Skeletal muscle tissue (tissue), 3 donors: ENCODE measurements at regions not wholly inside any gene's neighbourhood (a gene's known extent, or its start where the extent isn't known, plus 50 kb on each side); places are given as distances from the start of the nearest gene placed in this dataset.

Experiments used
- H3K27ac ChIP-seq: one replicate; pipeline ENCODE4 v1.7.0; 2013; ENCODE audit warnings: mild to moderate bottlenecking, low read depth, low read length, inconsistent platforms
- H3K27me3 ChIP-seq, 3 donors: one replicate each; pipeline ENCODE4 v1.7.0; 2013; ENCODE audit warnings: low read length in 3 of 3; ENCODE audit not compliant: control insufficient read depth in 3 of 3, insufficient read depth in 3 of 3
- H3K36me3 ChIP-seq, 3 donors: one replicate each; pipeline ENCODE4 v1.7.0; 2013; ENCODE audit warnings: low read length in 3 of 3; ENCODE audit not compliant: control insufficient read depth in 3 of 3, insufficient read depth in 3 of 3
- H3K4me1 ChIP-seq, 3 donors: one replicate each; pipeline ENCODE4 v1.7.0; 2013; ENCODE audit warnings: low read length in 3 of 3, mild to moderate bottlenecking in 3 of 3; ENCODE audit not compliant: control insufficient read depth in 3 of 3, insufficient read depth in 3 of 3
- H3K4me3 ChIP-seq, 3 donors: one replicate each; pipeline ENCODE4 v1.7.0; 2013; ENCODE audit warnings: low read length in 3 of 3
- H3K9ac ChIP-seq, 3 donors: one replicate each; pipeline ENCODE4 v1.7.0; 2013; ENCODE audit warnings: low read length in 3 of 3, mild to moderate bottlenecking in 3 of 3, moderate library complexity in 2 of 3, low read depth in 1 of 3
- H3K9me3 ChIP-seq, 3 donors: one replicate each; pipeline ENCODE4 v1.7.0; 2013; ENCODE audit warnings: low read length in 3 of 3; ENCODE audit not compliant: control insufficient read depth in 3 of 3
- donor health status: Osteomylitis.

DNA sequence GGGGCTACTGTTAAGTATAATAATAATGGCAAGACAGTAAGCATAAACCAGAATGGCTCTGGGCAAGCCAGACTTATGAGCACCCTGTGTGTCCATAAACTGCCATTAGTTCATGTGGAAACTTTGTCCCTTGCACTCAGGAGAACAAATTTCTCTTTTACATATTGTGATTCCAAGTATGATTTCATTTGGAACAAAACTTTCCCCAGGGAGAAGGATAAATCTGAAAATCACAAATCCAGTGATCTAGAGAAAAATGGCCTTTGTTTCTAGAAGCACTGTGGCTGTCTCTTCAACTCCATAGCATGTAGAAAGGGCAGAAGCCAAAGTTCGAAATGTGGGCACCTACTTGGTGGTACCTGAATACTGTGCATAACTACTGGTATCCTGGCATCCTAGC is 823.7 kb upstream of the SOX11 start:
- Histone ChIP-seq H3K9ac (no peak overlapping the region), H3K4me3 (no peak overlapping the region), H3K9me3 (no peaks in the 10 kb centered on the region), H3K27me3 (no peaks in the 10 kb centered on the region), H3K36me3 (no peaks in the 10 kb centered on the region), H3K4me1 (no peaks in the 10 kb centered on the region), H3K27ac (no peak overlapping the region)

DNA sequence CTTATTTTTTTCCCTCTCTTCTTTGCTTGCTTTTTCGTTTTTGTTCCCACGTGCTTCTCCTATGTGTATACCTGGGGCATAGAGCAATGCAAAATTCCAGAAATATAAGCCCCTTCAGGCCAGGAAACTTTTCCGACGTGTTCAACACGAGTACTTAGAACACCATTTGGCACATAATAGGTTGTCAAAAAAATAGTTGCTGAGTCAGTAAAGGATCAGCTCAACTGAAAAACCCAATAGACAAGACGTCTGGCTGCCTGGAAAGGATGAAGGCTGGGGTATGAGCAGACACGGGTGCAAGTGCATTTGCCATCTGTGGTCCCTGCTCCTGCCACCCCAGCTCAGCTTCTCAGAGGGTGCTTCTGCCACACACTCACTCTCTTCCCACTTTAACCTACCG is 823.0 kb upstream of the SOX11 start:
- Histone ChIP-seq H3K27ac (no peak overlapping the region), H3K27me3 (no peaks in the 10 kb centered on the region), H3K9me3 (no peaks in the 10 kb centered on the region), H3K36me3 (no peaks in the 10 kb centered on the region), H3K9ac (no peak overlapping the region), H3K4me1 (no peaks in the 10 kb centered on the region), H3K4me3 (no peak overlapping the region)

DNA sequence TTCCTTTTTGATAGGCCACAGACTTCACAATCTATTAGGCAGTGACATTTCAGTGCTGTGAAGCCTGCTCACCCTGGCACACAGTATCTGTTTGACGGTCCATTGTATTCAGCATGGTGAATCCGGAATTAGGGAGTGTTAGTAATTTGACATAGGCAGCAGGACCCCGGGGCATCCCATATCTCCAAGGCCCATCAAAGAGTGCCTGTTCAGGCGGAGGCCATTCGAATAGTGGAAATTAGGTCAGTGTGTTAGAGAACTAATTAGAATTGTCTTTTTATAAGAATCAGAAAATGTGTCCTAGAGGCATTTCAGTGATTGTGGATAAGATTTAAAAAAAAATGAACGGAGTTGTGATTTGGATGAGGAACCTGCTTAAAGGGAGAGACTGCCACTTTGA is 818.8 kb upstream of the SOX11 start:
- Histone ChIP-seq H3K9me3 (no peaks in the 10 kb centered on the region), H3K36me3 (no peaks in the 10 kb centered on the region), H3K9ac (no peak overlapping the region), H3K4me3 (no peak overlapping the region), H3K4me1 (no peaks in the 10 kb centered on the region), H3K27ac (no peak overlapping the region), H3K27me3 (no peaks in the 10 kb centered on the region)

DNA sequence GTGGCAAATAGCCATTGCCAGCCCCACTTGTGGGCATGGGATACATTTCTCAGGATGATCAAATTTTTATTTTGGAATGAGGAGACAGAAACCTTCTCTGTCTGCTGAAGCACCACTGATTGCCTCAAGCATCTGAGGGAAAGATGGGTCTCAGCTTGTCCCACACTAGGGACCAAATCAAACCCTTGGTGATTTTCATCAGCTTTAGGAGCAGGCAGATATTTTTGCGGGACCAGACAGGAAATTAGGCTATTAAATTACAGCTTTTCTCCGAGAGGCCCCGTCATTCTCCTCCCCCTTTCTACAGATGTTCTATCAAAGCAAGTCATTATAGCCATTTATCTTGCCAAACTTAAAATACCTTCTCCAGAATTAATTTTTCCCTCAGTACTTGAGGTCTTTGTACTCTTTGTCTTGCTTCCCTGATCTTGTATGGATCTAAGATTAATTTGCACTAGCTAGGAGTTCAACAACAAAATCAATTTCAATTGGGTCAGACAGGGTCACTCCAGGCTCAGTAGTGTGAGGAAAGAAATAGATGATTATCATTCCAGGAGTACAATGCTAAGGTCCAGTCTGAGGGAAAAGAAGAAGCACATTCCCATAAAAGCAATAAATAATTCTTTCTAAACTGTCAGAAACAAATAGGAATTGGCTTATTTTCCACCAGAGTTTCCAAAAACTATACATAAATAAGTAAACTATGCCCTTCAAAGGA is 818.1 kb upstream of the SOX11 start:
- Histone ChIP-seq H3K4me3 (no peak overlapping the region), H3K9me3 (no peaks in the 10 kb centered on the region), H3K36me3 (no peaks in the 10 kb centered on the region), H3K27ac (no peak overlapping the region), H3K4me1 (no peaks in the 10 kb centered on the region), H3K9ac (no peak overlapping the region), H3K27me3 (no peaks in the 10 kb centered on the region)

- no peak overlapping the region for H3K27ac ChIP-seq
- H3K9ac ChIP-seq: no peak overlapping the region
- H3K4me3 ChIP-seq: no peak overlapping the region
- no peaks in the 10 kb centered on the region for H3K27me3 ChIP-seq
- H3K4me1 ChIP-seq: no peaks in the 10 kb centered on the region
- no peaks in the 10 kb centered on the region for H3K9me3 ChIP-seq
- H3K36me3 ChIP-seq: no peaks in the 10 kb centered on the region
Observed at GRCh38 chr2:4882421-4882820, 809.8 kb upstream of the SOX11 start.

DNA sequence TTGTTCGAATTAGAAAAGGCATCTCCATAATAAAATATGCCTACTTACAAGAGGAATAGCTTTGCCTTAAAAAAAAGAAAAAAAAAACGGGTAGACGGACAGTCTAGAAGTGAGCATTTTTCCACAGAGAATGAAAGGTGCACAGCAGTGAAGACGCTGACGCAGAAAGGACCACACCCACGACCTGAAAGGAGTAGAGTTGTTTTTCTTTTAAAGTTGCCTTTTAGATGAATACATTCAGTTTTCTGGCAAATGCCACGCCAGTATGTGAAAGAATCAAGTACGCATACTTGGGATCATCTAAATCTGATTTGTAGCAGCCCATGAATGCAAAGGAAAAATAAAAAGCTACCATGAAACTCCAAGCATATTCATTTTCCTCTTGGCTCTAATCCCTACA is 809.2 kb upstream of the SOX11 start:
- H3K4me1 ChIP-seq: no peaks in the 10 kb centered on the region
- H3K9me3 ChIP-seq: no peaks in the 10 kb centered on the region
- H3K36me3 ChIP-seq: no peaks in the 10 kb centered on the region
- no peaks in the 10 kb centered on the region for H3K27me3 ChIP-seq
- no peak overlapping the region for H3K9ac ChIP-seq
- no peak overlapping the region for H3K27ac ChIP-seq
- no peak overlapping the region for H3K4me3 ChIP-seq

DNA sequence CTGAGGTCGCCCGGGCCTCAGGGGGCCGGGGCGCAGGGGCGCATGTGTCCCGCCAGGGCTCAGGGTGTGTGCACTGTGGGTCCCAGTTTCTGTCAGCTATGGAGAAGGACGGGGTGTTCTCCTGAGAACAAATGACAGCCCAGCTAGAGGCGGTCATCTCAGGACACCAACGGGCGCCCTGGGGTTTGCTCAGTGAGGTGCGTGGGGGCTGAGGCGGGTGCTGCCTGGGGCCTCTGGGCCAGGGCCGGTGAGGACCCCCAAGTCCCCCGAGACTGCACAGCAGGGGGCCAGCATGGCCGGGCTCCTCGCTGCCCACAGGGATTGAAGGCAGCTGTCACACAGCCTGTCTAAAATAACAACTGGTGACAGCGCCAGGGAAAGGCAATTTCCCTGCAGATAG is 808.8 kb upstream of the SOX11 start:
- H3K4me1 ChIP-seq: no peaks in the 10 kb centered on the region
- no peaks in the 10 kb centered on the region for H3K27me3 ChIP-seq
- no peak overlapping the region for H3K4me3 ChIP-seq
- no peaks in the 10 kb centered on the region for H3K36me3 ChIP-seq
- no peak overlapping the region for H3K27ac ChIP-seq
- H3K9me3 ChIP-seq: no peaks in the 10 kb centered on the region
- no peak overlapping the region for H3K9ac ChIP-seq

- Histone ChIP-seq H3K27ac (no peak overlapping the region), H3K4me1 (no peaks in the 10 kb centered on the region), H3K4me3 (no peak overlapping the region), H3K36me3 (no peaks in the 10 kb centered on the region), H3K27me3 (no peaks in the 10 kb centered on the region), H3K9me3 (no peaks in the 10 kb centered on the region), H3K9ac (no peak overlapping the region)
Observed at GRCh38 chr2:4884117-4884571, 808.0 kb upstream of the SOX11 start.

- H3K36me3 ChIP-seq: no peaks in the 10 kb centered on the region
- no peak overlapping the region for H3K27ac ChIP-seq
- H3K4me1 ChIP-seq: no peaks in the 10 kb centered on the region
- no peaks in the 10 kb centered on the region for H3K27me3 ChIP-seq
- H3K9me3 ChIP-seq: no peaks in the 10 kb centered on the region
- H3K4me3 ChIP-seq: no peak overlapping the region
- H3K9ac ChIP-seq: no peak overlapping the region
Observed at GRCh38 chr2:4891394-4891793, 800.8 kb upstream of the SOX11 start.

GRCh38 chr2:4895371-4895770 is 796.8 kb upstream of the SOX11 start:
- no peaks in the 10 kb centered on the region for H3K27me3 ChIP-seq
- H3K4me3 ChIP-seq: no peak overlapping the region
- H3K9me3 ChIP-seq: no peaks in the 10 kb centered on the region
- H3K27ac ChIP-seq: no peak overlapping the region
- H3K4me1 ChIP-seq: no peaks in the 10 kb centered on the region
- no peak overlapping the region for H3K9ac ChIP-seq
- H3K36me3 ChIP-seq: no peaks in the 10 kb centered on the region
